GM19023 (cell line): ENCODE measurements at regions not wholly inside any gene's neighbourhood (a gene's known extent, or its start where the extent isn't known, plus 50 kb on each side); places are given as distances from the start of the nearest gene placed in this dataset.
"Not testable (repeated sequence)": the region's sequence is repeated elsewhere in the genome, so short reads cannot be mapped to it uniquely, and the experiment has no call there.

Experiments
- ATAC-seq: cut with Tn5 transposase; IDR thresholded peaks from one replicate; pipeline ENCODE4 v1.9.1; 2021; ENCODE audit warnings: mild to moderate bottlenecking, moderate library complexity; ENCODE audit not compliant: unreplicated experiment

GRCh38 chr12:78269620-78270019 is 438.9 kb downstream of the NAV3 start:
- no peak for ATAC-seq

- ATAC-seq: no peak
Measured at GRCh38 chr12:78271546-78271945, 440.9 kb downstream of the NAV3 start.

GRCh38 chr12:78275886-78276285 is 445.2 kb downstream of the NAV3 start:
- no peak for ATAC-seq

GRCh38 chr12:78278706-78279190 is 448.1 kb downstream of the NAV3 start:
- ATAC-seq: no peak

- no peak for ATAC-seq
Measured at GRCh38 chr12:78279567-78279966, 448.9 kb downstream of the NAV3 start.

GRCh38 chr12:78281102-78281501 is 450.4 kb downstream of the NAV3 start:
- not testable (repeated sequence) for ATAC-seq

GRCh38 chr12:78284417-78284816 is 453.7 kb downstream of the NAV3 start:
- ATAC-seq: no peak

GRCh38 chr12:78290606-78291345 is 460.1 kb downstream of the NAV3 start:
- no peak for ATAC-seq

- ATAC-seq: no peak
Measured at GRCh38 chr12:78293059-78293686, 462.5 kb downstream of the NAV3 start.

GRCh38 chr12:78301282-78301681 is 470.6 kb downstream of the NAV3 start:
- ATAC-seq: not testable (repeated sequence)

- ATAC-seq: no peak
Measured at GRCh38 chr12:78305808-78306207, 475.1 kb downstream of the NAV3 start.

- no peak for ATAC-seq
Measured at GRCh38 chr12:78306236-78306635, 475.5 kb downstream of the NAV3 start.

- no peak for ATAC-seq
Measured at GRCh38 chr12:78308701-78309100, 478.0 kb downstream of the NAV3 start.

GRCh38 chr12:78315028-78315427 is 484.3 kb downstream of the NAV3 start:
- no peak for ATAC-seq

GRCh38 chr12:78316136-78316535 is 485.4 kb downstream of the NAV3 start:
- no peak for ATAC-seq

- ATAC-seq: no peak
Measured at GRCh38 chr12:78316631-78317468, 486.2 kb downstream of the NAV3 start.

- ATAC-seq: no peak
Measured at GRCh38 chr12:78321696-78322095, 491.0 kb downstream of the NAV3 start.

- ATAC-seq: no peak
Measured at GRCh38 chr12:78323226-78323625, 492.5 kb downstream of the NAV3 start.

- no peak for ATAC-seq
Measured at GRCh38 chr12:78324234-78324633, 493.5 kb downstream of the NAV3 start.

GRCh38 chr12:78328524-78328923 is 497.8 kb downstream of the NAV3 start:
- no peak for ATAC-seq

GRCh38 chr12:78330131-78330530 is 499.4 kb downstream of the NAV3 start:
- no peak for ATAC-seq

GRCh38 chr12:78331181-78331580 is 500.5 kb downstream of the NAV3 start:
- ATAC-seq: no peak
